ENCODE measurements at regions not wholly inside any gene's neighbourhood (a gene's known extent, or its start where the extent isn't known, plus 50 kb on each side); places are given as distances from the start of the nearest gene placed in this dataset.

GRCh38 chr12:127830065-127830460 lies 436.9 kb upstream of the TMEM132C start:
- Histone ChIP-seq H2BK5ac (ENCODE audit: low read depth, low read length) (no peak overlapping the region), H4K5ac (ENCODE audit: insufficient read length, low read depth, low read length) (no peak overlapping the region), H3K36me3 (ENCODE audit: control insufficient read depth in 2 of 4, insufficient read depth in 4 of 4, low read length in 3 of 4) (no peaks in the 10 kb centered on the region), H3K27ac (ENCODE audit: low read depth, low read length) (no peak overlapping the region), H2BK12ac (ENCODE audit: low read depth, low read length) (no peak overlapping the region), H3K4me2 (ENCODE audit: insufficient read depth in 1 of 2, low read depth in 2 of 2, low read length in 2 of 2) (no peak overlapping the region), H2AFZ (ENCODE audit: low read length) (no peak overlapping the region), H3K23ac (ENCODE audit: insufficient read length) (no peak overlapping the region), H3K79me2 (ENCODE audit: control insufficient read depth in 1 of 2, insufficient read depth in 2 of 2, low read length in 2 of 2) (no peaks in the 10 kb centered on the region), H3K14ac (ENCODE audit: insufficient read length) (no peak overlapping the region), H3K4me3 (ENCODE audit: extremely low read depth in 1 of 4, insufficient read depth in 2 of 4, low read depth in 3 of 4, low read length in 4 of 4) (no peak overlapping the region), H3K18ac (ENCODE audit: extremely low read depth, low read length) (no peak overlapping the region), H4K20me1 (replicated peaks in 1 of 2; ENCODE audit: control insufficient read depth in 1 of 2, insufficient read depth in 2 of 2, low read length in 2 of 2) (no peaks in the 10 kb centered on the region), H3K23me2 (ENCODE audit: low read depth, low read length) (no peaks in the 10 kb centered on the region), H3K4ac (replicated peaks; ENCODE audit: insufficient read length, low read depth, low read length) (no peak overlapping the region), H3K9me3 (ENCODE audit: insufficient read depth in 2 of 2, low read depth in 1 of 2, low read length in 1 of 2) (no peaks in the 10 kb centered on the region), H3K9ac (replicated peaks in 1 of 4; ENCODE audit: extremely low read depth in 1 of 4, low read depth in 3 of 4, low read length in 3 of 4) (no peak overlapping the region), H2BK20ac (ENCODE audit: low read length) (no peak overlapping the region), H2BK15ac (ENCODE audit: low read length) (no peak overlapping the region), H2BK120ac (replicated peaks; ENCODE audit: low read depth, low read length) (no peak overlapping the region), H2AK5ac (ENCODE audit: low read depth, low read length) (no peak overlapping the region), H3K27me3 (replicated peaks in 1 of 4; ENCODE audit: control insufficient read depth in 3 of 4, extremely low read depth in 1 of 4, insufficient read depth in 3 of 4, low read length in 3 of 4) (no peaks in the 10 kb centered on the region), H4K8ac (ENCODE audit: extremely low read depth, insufficient read depth, low read length) (no peak overlapping the region), H3K79me1 (ENCODE audit: low read depth, low read length) (no peaks in the 10 kb centered on the region), H3K56ac (replicated peaks; ENCODE audit: insufficient read length, low read depth, low read length) (no peak overlapping the region), H3K4me1 (replicated peaks in 1 of 4; ENCODE audit: control insufficient read depth in 3 of 4, insufficient read depth in 4 of 4, low read length in 3 of 4) (no peaks in the 10 kb centered on the region), H4K91ac (replicated peaks; ENCODE audit: insufficient read length, low read length) (no peak overlapping the region)
- FAIRE-seq (no peak), DNase-seq (ENCODE audit: low read depth in 1 of 2, low spot score in 2 of 2) (no peak)
- POLR2A ChIA-PET (ENCODE audit: partially characterized antibody): no interaction called here
- CTCF ChIA-PET (ENCODE audit: partially characterized antibody): interaction anchor here (0.6 kb wide), 1 partner anchor 48 kb away, joined by 3 read pairs; no protein-coding TSS in a partner anchor
- whole genome bisulfite sequencing, 2 experiments (ENCODE audit: extremely low coverage in 1 of 2, insufficient coverage in 1 of 2, insufficient read length in 1 of 2, insufficient replicate concordance in 2 of 2, low coverage in 1 of 2, low lambda C conversion rate in 2 of 2, missing lambda C conversion rate in 1 of 2): 100% methylated on average over 2 of the region's 2 CpGs; no CpG with 5 or more reads in 1 of the 2 experiments
- no peak for TF ChIP-seq BRCA1 (IDR thresholded peaks at IDR 0.05; ENCODE audit: low read depth, low read length)
- TF ChIP-seq SIN3A (conservative IDR thresholded peaks at IDR 0.05 in 1 of 2, IDR thresholded peaks at IDR 0.05 in 1 of 2; ENCODE audit: low read depth in 1 of 2, low read length in 2 of 2): no peak
- TF ChIP-seq CHD2 (IDR thresholded peaks at IDR 0.05; ENCODE audit: low read length): no peak
- TF ChIP-seq HDAC2 (IDR thresholded peaks at IDR 0.05; ENCODE audit: borderline replicate concordance in 1 of 2, low read depth in 2 of 2, low read length in 2 of 2): no peak
